ENCODE measurements at regions not wholly inside any gene's neighbourhood (a gene's known extent, or its start where the extent isn't known, plus 50 kb on each side); places are given as distances from the start of the nearest gene placed in this dataset.

GRCh38 chr13:87944038-87944437, 272.9 kb downstream of the SLITRK5 start:
- Histone ChIP-seq H3K36me3 (ENCODE audit: control insufficient read depth, insufficient read depth, low read length) (no peaks in the 10 kb centered on the region), H2AFZ (no peak overlapping the region), H3K79me2 (no peaks in the 10 kb centered on the region), H3K4me1 (no peaks in the 10 kb centered on the region), H3K27ac (no peak overlapping the region), H3K9me3 (ENCODE audit: control insufficient read depth, low read length) (no peaks in the 10 kb centered on the region), H3K4me2 (ENCODE audit: low read length) (no peak overlapping the region), H3K9ac (no peak overlapping the region), H3K4me3 (ENCODE audit: low read depth, low read length) (no peak overlapping the region), H3K27me3 (ENCODE audit: control insufficient read depth, insufficient read depth, low read length) (no peaks in the 10 kb centered on the region)
- TF ChIP-seq, protein P1, sequence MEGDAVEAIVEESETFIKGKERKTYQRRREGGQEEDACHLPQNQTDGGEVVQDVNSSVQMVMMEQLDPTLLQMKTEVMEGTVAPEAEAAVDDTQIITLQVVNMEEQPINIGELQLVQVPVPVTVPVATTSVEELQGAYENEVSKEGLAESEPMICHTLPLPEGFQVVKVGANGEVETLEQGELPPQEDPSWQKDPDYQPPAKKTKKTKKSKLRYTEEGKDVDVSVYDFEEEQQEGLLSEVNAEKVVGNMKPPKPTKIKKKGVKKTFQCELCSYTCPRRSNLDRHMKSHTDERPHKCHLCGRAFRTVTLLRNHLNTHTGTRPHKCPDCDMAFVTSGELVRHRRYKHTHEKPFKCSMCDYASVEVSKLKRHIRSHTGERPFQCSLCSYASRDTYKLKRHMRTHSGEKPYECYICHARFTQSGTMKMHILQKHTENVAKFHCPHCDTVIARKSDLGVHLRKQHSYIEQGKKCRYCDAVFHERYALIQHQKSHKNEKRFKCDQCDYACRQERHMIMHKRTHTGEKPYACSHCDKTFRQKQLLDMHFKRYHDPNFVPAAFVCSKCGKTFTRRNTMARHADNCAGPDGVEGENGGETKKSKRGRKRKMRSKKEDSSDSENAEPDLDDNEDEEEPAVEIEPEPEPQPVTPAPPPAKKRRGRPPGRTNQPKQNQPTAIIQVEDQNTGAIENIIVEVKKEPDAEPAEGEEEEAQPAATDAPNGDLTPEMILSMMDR (IDR thresholded peaks at IDR 0.05) = no peak

DNA sequence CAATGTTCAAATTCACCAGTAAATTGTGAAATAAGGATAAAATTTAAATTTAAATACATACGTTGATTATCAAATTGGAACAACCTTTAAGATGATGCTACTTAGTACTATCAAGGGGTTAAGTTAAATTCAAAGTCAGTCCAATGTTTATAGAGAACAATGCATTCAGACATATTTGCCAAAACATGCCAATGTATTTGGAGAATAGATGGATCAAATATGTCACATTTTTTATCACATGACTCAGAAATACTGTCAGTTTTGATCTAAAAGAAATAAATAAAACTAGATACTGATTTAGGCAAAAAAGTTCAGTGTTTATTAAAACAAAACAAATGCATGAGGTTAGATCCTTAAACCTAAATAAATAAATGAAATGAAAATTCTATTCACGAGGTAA, 281.2 kb downstream of the SLITRK5 start:
- Histone ChIP-seq H3K9ac (no peak overlapping the region), H3K27me3 (ENCODE audit: control insufficient read depth, insufficient read depth, low read length) (no peaks in the 10 kb centered on the region), H3K4me1 (no peaks in the 10 kb centered on the region), H3K9me3 (ENCODE audit: control insufficient read depth, low read length) (no peaks in the 10 kb centered on the region), H2AFZ (no peak overlapping the region), H3K4me3 (ENCODE audit: low read depth, low read length) (no peak overlapping the region), H3K27ac (no peak overlapping the region), H3K79me2 (no peaks in the 10 kb centered on the region), H3K4me2 (ENCODE audit: low read length) (no peak overlapping the region), H3K36me3 (ENCODE audit: control insufficient read depth, insufficient read depth, low read length) (no peaks in the 10 kb centered on the region)
- TF ChIP-seq, protein P1 (IDR thresholded peaks at IDR 0.05) = no peak

DNA sequence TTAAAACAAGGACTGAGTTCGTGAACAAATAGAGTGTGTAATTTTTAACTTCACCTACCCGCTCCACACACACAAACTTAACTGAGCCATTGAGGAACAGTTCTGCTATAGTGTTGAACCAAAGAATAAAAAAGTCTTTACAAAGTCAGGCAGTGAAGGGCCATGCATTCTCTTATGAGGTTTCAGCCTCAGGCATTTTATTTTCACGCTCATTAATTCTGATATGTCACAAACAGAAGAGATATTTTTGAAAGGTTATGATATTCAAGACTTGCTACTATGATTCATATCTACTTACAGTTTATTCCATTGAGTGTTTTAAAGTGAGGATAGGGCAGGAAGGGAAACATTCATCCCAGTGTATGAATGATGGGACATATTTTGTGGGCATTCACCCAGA, 282.2 kb downstream of the SLITRK5 start:
- TF ChIP-seq, protein P1 (IDR thresholded peaks at IDR 0.05) = no peak
- no peaks in the 10 kb centered on the region for H3K9me3 ChIP-seq (ENCODE audit: control insufficient read depth, low read length)
- no peak overlapping the region for H3K4me3 ChIP-seq (ENCODE audit: low read depth, low read length)
- H3K4me2 ChIP-seq (ENCODE audit: low read length) = no peak overlapping the region
- no peaks in the 10 kb centered on the region for H3K36me3 ChIP-seq (ENCODE audit: control insufficient read depth, insufficient read depth, low read length)
- H3K4me1 ChIP-seq = no peaks in the 10 kb centered on the region
- H3K27ac ChIP-seq = no peak overlapping the region
- no peak overlapping the region for H3K9ac ChIP-seq
- no peak overlapping the region for H2AFZ ChIP-seq
- H3K27me3 ChIP-seq (ENCODE audit: control insufficient read depth, insufficient read depth, low read length) = no peaks in the 10 kb centered on the region
- no peaks in the 10 kb centered on the region for H3K79me2 ChIP-seq

DNA sequence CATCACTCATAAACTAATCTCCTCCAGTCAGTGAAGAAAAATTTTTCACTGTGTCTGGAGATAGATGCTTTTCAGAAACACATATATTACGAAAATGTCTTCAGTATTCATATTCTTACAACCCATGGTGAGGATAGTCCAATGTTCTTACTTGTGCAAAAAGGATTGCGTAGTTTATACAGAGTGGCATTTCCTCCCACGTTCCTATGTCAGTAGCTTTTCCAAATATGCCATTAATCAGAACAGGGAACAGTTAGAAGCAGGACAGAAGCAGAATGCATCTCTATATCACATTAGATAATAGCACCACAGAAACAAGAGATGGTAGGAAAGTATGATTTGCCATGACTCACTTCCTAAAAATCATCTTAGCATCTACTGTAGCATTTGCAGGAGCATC, 282.9 kb downstream of the SLITRK5 start:
- Histone ChIP-seq H2AFZ (no peak overlapping the region), H3K9ac (no peak overlapping the region), H3K27ac (no peak overlapping the region), H3K4me1 (no peaks in the 10 kb centered on the region), H3K4me2 (ENCODE audit: low read length) (no peak overlapping the region), H3K36me3 (ENCODE audit: control insufficient read depth, insufficient read depth, low read length) (no peaks in the 10 kb centered on the region), H3K4me3 (ENCODE audit: low read depth, low read length) (no peak overlapping the region), H3K79me2 (no peaks in the 10 kb centered on the region), H3K27me3 (ENCODE audit: control insufficient read depth, insufficient read depth, low read length) (no peaks in the 10 kb centered on the region), H3K9me3 (ENCODE audit: control insufficient read depth, low read length) (no peaks in the 10 kb centered on the region)
- TF ChIP-seq, protein P1 (IDR thresholded peaks at IDR 0.05) = no peak

DNA sequence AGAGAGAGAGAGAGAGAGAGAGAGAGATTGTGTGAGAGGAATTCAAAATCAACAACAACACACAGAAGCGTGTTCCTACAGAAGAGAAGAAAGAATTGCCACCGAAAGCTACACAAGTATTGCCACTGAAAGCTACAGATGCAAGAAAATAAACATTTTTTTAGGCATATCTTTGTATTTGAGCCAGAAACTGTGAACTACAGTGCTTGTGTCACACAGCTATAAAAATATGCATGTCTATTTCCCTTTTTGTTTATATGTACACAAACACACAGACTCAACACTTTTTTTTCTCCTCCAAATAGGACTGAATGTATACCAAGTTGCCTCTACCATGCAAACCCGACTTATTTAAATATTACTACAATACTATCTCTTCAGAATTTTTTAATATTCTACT, 290.4 kb downstream of the SLITRK5 start:
- Histone ChIP-seq H3K27me3 (ENCODE audit: control insufficient read depth, insufficient read depth, low read length) (no peaks in the 10 kb centered on the region), H3K79me2 (no peaks in the 10 kb centered on the region), H3K9ac (no peak overlapping the region), H3K4me3 (ENCODE audit: low read depth, low read length) (no peak overlapping the region), H3K27ac (no peak overlapping the region), H3K9me3 (ENCODE audit: control insufficient read depth, low read length) (no peaks in the 10 kb centered on the region), H3K36me3 (ENCODE audit: control insufficient read depth, insufficient read depth, low read length) (no peaks in the 10 kb centered on the region), H3K4me2 (ENCODE audit: low read length) (no peak overlapping the region), H3K4me1 (no peaks in the 10 kb centered on the region), H2AFZ (no peak overlapping the region)
- TF ChIP-seq, protein P1 (IDR thresholded peaks at IDR 0.05) = no peak

Data from parathyroid adenoma (tissue), 2 donors.